GM19099 (cell line): ENCODE measurements at regions not wholly inside any gene's neighbourhood (a gene's known extent, or its start where the extent isn't known, plus 50 kb on each side); places are given as distances from the start of the nearest gene placed in this dataset.

Experiments used
- POLR2A ChIP-seq: IDR thresholded peaks from 3 replicates; pipeline ENCODE4 v1.6.1; 2011; ENCODE audit warnings: low read depth; ENCODE audit not compliant: insufficient read length; ENCODE audit errors: extremely low read depth

DNA sequence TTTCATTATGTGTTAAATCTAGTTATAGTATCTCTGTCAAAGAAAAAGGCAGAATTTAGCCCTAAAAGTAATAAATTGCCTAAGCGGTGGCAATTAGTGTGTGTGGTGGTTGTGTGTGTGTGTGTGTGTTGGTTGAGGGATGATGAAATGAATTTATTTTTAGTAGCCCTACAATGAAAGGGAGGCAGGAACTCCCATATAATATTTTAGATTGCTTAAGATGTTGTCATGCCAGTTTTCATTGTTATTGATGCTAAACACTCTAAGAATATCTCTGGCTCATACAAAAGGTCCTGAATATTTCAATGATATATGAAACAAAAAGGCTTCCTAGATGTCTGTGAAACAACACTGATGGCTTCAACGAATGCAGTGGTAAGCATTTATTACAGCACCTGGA lies 140.6 kb upstream of the TBC1D5 start:
- TF ChIP-seq POLR2A = no peak

DNA sequence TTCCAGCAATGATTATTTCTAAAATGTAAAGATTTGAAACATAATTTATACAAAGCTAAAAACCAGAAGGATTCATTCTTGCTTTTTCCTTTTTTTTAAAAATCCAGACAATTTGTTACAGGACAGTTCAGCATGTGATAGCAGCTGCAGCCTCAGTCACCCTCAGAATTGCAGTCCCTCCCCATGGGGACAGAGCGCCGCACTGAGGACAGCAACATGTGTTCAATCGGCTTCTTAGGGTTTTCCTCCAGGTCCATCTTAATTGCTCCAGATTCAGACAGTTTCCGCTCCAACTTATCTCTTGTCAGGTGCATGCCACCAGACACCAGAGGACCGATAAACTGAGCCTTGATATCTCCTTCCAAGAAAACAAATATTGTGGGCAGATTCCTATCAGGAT lies 134.9 kb upstream of the TBC1D5 start:
- no peak for TF ChIP-seq POLR2A

DNA sequence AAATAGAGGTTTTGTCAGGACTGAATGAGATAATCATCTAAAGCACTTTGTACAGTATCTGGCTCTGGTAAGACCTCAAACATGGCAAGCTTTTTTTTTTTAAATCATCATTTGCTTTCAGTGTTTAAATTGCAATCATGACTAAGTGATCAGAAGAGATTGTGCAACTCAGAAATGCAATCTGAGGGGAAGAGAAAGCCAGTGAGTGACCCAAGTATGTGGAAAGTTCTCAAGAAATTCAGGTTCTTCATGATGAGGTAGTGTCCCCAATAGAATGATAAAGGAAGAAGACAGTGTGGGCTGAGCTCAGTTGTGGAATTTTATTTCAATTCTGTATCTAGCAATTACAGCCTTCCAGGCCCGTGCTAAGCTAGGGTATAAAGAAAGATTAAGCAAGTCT lies 132.2 kb upstream of the TBC1D5 start:
- TF ChIP-seq POLR2A = no peak

DNA sequence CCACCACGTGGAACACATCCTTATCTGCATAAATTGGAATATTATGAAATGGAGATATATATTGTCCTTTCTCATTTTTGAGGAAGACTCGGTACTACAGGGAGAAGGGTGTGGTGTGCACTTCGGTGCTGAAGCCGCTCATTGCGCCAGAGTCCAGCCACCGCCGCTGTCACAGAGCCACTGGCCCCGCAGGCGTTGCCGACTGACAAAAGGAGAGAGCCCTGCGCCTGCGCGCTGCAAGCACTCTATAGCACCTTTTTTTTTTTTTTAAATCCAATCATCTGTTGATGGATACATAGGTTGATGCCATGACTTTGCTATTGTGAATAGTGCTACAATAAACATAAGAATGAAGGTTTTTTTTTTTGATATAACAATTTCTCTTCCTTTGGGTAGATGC lies 130.0 kb upstream of the TBC1D5 start:
- TF ChIP-seq POLR2A = no peak

DNA sequence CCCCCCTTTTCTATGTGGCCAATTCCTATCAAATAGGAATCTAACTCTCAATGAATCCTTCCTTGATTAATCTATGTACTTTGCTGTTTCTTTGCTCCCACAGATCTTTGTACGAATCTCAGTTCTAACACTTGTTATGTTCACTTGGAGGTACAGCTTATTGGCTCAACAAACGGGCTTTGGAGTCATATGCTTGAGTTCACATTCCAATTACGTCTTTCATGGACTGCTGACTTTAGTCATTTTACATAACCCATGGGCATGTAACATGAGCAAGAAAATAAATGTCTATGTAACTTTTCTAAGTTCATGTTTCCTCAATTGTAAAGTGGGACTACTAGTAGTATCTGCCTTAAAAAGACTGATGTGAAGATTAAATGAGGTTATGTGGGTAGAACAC lies 123.2 kb upstream of the TBC1D5 start:
- TF ChIP-seq POLR2A = no peak

DNA sequence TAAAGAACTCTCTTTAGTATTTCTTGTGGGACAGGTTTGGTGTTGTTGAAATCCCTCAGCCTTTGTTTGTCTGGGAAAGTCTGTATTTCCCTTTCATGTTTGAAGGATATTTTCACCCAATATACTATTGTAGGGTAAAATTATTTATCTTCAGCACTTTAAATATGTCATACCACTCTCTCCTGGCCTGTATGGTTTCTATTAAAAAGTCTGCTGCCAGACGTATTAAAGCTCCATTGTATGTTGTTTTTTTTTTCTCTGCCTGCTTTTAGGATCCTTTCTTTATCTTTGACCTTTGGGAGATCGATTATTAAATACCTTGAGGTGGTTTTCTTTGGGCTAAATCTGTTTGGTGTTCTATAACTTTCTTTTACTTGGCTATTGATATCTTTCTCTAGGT lies 119.0 kb upstream of the TBC1D5 start:
- no peak for TF ChIP-seq POLR2A

DNA sequence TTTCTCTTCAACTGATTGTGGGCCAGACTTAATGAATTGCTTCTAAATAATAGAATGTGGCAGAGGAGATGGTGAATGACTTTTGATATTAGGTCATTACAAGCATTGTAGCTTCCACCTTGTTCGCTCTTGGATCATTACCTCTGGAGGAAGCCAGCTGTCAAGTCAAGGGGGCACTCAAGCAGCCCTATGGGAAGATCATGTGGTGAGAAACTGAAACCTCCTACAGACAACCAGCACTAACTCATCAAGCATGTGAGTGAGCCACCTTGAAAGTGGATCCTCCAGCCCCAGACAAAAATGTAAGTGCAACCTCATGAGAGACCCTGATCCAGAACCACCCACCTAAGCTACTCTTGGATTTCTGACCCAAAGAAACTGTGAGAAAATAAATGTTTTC lies 109.8 kb upstream of the TBC1D5 start:
- TF ChIP-seq POLR2A = no peak

DNA sequence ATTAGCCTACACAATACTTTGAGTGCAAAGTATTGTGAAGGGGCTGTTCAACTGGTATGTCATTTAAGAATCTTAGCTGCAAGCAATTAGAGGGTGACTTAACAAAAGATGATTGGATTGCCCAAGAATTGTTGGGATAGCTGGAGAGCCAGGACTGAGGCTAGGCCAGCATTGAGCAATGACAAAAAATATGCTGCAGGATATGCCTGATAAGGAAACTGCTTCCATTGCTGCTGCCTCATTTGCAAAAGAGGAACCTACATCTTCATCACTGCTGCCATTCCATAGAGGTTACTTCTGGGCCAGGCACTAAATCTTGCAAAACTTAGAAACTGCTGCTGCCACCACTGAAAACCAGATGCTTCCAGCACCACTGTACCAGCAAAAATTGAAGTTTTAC lies 108.0 kb upstream of the TBC1D5 start:
- no peak for TF ChIP-seq POLR2A

DNA sequence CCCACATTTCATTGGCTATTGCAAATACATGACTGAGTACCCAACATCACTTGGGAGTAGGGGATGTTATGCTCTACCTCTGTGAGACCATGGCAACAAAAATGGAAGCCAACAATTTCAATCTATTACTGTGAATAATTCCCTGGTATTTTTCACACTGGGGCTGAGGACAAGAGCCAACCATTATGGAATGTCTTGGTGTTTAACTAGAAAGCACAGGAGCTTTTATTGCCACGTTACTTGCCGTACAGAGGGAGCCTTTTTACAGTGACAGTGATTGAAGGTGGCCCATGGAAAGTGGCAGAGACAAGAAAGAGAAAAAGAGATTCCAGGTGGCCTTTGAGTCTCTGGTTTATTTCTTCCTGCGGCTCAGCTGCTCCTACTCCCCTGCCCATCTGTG lies 105.7 kb upstream of the TBC1D5 start:
- no peak for TF ChIP-seq POLR2A

DNA sequence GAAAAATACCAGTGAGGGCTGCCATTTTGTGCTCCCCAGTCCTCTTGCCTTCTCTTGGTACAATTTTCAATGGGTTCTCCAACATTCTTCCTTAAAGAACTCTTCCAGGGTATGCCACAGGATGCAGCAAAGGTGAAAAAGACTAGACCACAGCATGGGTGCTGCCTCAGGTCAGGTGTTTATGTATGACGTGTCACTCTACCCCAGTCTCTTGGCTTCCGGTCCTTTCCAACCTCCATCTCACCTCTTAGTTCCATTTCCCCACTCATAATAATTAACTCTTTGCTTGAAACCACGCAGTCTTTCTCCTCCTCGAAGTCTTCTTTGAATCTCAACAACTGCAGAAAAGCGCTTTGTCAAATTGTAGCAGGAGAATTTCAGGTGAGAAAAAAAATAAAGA lies 104.7 kb upstream of the TBC1D5 start:
- no peak for TF ChIP-seq POLR2A

DNA sequence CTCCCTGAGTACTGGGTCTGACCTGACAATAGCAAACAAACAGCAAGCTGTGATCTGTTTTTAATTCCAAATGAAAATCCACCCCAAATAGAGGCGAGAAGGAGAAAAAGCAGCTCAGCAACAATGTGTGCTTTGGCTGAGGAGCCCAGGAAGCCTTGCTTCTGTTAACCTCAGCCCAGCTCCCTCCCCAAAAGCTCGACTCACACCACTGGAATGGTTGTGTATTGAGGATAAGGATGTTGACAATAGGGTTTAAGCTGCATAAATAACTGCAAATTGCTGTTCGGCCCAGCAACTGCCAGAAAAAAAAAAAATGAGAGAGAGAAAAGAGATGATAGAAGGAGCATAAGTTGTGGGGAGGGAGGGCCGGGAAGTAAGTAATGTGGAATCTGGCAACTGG lies 104.0 kb upstream of the TBC1D5 start:
- no peak for TF ChIP-seq POLR2A

DNA sequence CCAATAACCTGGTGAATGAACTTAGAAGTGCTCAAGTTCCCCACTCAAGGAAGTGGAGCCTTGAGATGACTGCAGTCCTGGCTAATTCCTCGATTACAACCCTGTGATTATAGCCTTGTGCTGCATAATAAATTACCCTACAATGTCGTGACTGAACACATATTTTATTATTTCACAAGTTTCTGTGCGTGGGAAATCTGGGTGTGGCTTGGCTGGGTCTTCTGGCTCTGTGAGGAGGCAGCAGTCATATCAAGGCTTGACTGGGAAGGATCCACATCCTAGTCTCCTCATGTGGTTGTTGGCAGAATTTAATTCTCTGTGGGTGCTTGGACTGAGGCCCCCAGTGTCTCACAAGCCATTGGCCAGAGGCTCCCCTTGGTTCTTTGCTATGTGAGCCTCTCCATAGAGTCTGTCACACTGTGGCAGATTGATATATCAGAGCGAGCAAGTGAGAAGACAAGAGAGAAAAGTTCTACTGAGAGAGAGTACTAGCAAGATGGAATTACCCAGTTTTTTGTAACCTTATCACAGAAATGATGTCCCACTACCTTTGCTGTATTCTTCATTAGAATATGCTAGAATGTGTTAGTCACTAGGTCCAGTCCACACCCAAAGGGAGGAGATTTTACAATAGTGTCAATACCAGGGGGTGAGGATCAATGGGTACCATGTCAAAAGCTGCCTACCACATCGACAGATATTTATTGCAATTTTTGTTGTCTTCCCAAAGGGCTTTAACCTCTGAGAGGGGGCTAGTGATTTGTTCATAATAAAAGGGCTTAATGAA lies 102.8 kb upstream of the TBC1D5 start:
- no peak for TF ChIP-seq POLR2A

DNA sequence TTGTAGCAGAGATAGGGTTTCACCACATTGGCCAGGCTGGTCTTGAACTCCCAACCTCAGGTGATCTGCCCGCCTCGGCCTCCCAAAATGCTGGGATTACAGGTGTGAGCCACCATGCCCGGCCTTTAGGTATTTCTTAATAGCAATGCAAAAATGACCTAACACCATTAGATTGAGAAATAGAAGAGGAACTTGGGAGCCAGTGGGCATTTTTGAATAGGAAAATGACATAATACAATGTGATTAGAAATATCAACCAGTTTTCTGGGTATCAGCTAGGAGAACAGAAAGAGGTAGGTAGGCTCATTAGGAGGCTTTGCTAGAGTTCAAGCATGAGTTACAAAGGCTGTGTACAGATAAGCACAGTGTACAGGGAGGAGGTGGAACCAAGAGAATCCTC lies 101.8 kb upstream of the TBC1D5 start:
- no peak for TF ChIP-seq POLR2A

DNA sequence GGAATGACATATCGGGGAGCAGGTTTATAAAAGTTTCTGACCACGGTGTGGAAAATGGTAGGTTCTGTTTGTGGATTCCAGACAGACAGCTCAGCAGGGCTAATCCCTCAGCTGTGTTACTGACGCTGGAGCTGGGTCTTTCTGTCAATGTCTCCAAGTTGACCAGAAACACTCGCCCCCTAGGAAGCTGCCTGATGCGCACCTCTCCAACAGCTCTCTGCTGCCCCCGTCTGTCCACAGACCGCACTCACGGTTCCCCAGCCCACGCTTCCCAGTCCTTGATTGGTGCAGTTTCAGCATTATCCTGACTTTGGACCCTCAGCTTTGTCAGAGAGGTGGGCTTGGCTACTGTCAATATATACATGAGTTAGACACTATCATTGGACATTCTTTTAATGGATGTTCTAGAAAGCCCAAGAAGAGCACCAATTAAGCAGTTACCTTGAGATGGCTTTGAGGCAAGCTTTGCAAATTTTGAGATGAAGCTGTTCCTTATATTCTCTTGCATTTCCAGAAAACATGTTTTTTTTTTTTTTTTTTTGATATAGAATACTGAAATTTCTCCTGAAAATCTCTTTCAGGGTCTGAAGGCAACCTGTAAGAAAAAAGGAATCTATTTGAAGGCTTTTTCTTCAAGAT lies 98.9 kb upstream of the TBC1D5 start:
- TF ChIP-seq POLR2A = no peak

DNA sequence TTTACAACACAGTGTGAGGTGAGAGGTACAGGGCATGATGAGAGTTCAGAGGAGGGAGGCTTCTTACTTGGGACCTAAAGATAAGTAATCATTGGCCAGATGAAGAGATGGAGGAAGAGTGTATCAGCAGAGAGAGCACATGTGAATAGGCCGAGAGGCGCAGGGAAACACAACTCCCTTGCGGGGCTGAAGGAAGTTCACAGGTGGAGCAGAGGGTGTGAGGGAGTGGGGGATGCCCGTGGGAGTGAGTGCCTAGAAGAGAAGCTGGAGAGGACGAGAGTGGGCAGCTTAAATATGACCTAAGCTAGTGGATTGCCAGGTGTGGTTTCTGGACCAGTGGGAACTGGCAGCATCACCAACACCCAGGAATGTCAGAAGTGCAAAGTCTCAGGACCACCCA lies 98.2 kb upstream of the TBC1D5 start:
- TF ChIP-seq POLR2A = no peak

DNA sequence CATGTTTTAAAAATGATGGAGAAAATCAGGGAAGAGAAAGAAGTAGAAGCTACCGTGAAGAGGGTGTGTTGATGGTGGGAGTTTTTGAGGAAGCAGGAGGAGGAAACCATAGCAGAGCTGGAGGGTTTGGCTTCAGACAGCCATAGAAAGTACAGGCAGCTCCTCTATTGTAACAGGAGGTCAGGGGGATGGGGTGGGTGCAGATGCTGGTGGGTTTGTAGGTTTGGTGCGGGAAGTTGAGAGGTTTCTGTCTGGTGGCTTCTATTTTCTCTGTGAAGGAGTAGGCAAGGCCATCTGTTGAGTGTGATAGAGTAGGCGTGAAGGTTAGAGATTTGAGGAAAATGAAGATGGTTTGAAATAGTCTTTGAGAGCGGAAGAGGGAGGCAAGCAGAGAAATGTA lies 97.7 kb upstream of the TBC1D5 start:
- TF ChIP-seq POLR2A = no peak

DNA sequence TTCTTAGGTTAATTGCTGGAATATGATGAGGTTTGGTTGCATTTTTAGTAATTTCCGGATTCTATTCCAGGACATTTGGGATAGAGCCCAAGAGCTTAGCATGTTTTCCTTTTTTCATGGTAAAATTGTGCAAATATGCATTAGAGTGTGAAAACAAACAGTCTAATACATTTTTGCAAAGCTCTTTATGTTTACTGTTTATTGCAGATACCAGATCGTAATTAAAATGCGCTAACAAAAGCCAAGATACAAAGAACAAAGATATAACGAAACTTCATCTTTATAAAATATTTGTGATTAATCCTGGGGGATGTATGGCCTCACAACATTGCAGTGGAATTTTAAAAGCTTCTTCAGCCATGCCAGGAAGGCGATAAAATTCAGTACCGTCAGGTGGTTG lies 94.5 kb upstream of the TBC1D5 start:
- TF ChIP-seq POLR2A = no peak
